H9 (cell line): ENCODE measurements at regions not wholly inside any gene's neighbourhood (a gene's known extent, or its start where the extent isn't known, plus 50 kb on each side); places are given as distances from the start of the nearest gene placed in this dataset.

Experiments used
- DNase-seq: peaks from one replicate; pipeline ENCODE4 v3.0.0-alpha.2; 2017
- H2AFZ ChIP-seq: one replicate; pipeline ENCODE4 v1.6.1; 2013; ENCODE audit warnings: mild to moderate bottlenecking, low read length, control low read depth, moderate library complexity
- H2AK5ac ChIP-seq: 2 replicates; pipeline ENCODE4 v1.6.1; 2013; ENCODE audit warnings: low read length, control low read depth, mixed read lengths; ENCODE audit not compliant: insufficient read length
- H2BK120ac ChIP-seq: one replicate; pipeline ENCODE4 v1.6.1; 2013; ENCODE audit warnings: low read depth, mild to moderate bottlenecking, low read length, control low read depth, inconsistent platforms; ENCODE audit not compliant: poor library complexity, severe bottlenecking
- H2BK12ac ChIP-seq: 2 replicates; pipeline ENCODE4 v1.6.1; 2013; ENCODE audit warnings: low read length, control low read depth, mixed read lengths, low read depth; ENCODE audit not compliant: insufficient read length
- H2BK15ac ChIP-seq: 2 replicates; pipeline ENCODE4 v1.6.1; 2013; ENCODE audit warnings: low read depth, low read length, control low read depth
- H2BK20ac ChIP-seq: one replicate; pipeline ENCODE4 v1.6.1; 2013; ENCODE audit warnings: low read depth, mild to moderate bottlenecking, low read length, control low read depth, inconsistent platforms; ENCODE audit not compliant: poor library complexity, severe bottlenecking
- H2BK5ac ChIP-seq: 2 replicates; pipeline ENCODE4 v1.6.1; 2013; ENCODE audit warnings: low read length, control low read depth, mixed read lengths; ENCODE audit not compliant: insufficient read length
- H3K14ac ChIP-seq: 2 replicates; pipeline ENCODE4 v1.6.1; 2013; ENCODE audit warnings: low read length, control low read depth; ENCODE audit not compliant: insufficient read depth
- H3K18ac ChIP-seq: 2 replicates; pipeline ENCODE4 v1.6.1; 2013; ENCODE audit warnings: low read depth, mild to moderate bottlenecking, mixed read lengths, low read length, control low read depth; ENCODE audit not compliant: insufficient read length
- H3K23ac ChIP-seq: 2 replicates; pipeline ENCODE4 v1.6.1; 2013; ENCODE audit warnings: low read length, control low read depth, mixed read lengths, low read depth; ENCODE audit not compliant: insufficient read length
- H3K23me2 ChIP-seq: 2 replicates; pipeline ENCODE4 v1.6.1; 2013; ENCODE audit warnings: low read depth, mild to moderate bottlenecking, mixed read lengths, low read length, control low read depth; ENCODE audit not compliant: insufficient read length, poor library complexity, severe bottlenecking
- H3K27ac ChIP-seq: 2 replicates; pipeline ENCODE4 v1.5.1; 2013; ENCODE audit warnings: low read length, control low read depth, mixed read lengths, low read depth; ENCODE audit not compliant: insufficient read length
- H3K27me3 ChIP-seq: 2 replicates; pipeline ENCODE4 v1.6.1; 2013; ENCODE audit warnings: low read length, control low read depth, inconsistent platforms; ENCODE audit not compliant: insufficient read depth
- H3K4ac ChIP-seq: 2 replicates; pipeline ENCODE4 v1.6.1; 2013; ENCODE audit warnings: low read depth, mild to moderate bottlenecking, control low read depth, inconsistent platforms, low read length, moderate library complexity
- H3K4me1 ChIP-seq: 2 replicates; pipeline ENCODE4 v1.6.1; 2013; ENCODE audit warnings: low read length, control low read depth, inconsistent platforms; ENCODE audit not compliant: insufficient read depth
- H3K4me2 ChIP-seq: 2 replicates; pipeline ENCODE4 v1.6.1; 2013; ENCODE audit warnings: low read length, control low read depth, mixed read lengths; ENCODE audit not compliant: insufficient read length, insufficient read depth
- H3K56ac ChIP-seq: 2 replicates; pipeline ENCODE4 v1.6.1; 2013; ENCODE audit warnings: low read depth, mild to moderate bottlenecking, mixed read lengths, low read length, control low read depth; ENCODE audit not compliant: insufficient read length
- H3K79me1 ChIP-seq: 2 replicates; pipeline ENCODE4 v1.6.1; 2013; ENCODE audit warnings: low read depth, mild to moderate bottlenecking, moderate library complexity, low read length, control low read depth, inconsistent platforms; ENCODE audit not compliant: insufficient read depth, poor library complexity, severe bottlenecking
- H3K79me2 ChIP-seq: 2 replicates; pipeline ENCODE4 v1.6.1; 2013; ENCODE audit warnings: low read length, control low read depth, inconsistent platforms; ENCODE audit not compliant: insufficient read depth
- H3K9ac ChIP-seq: 2 replicates; pipeline ENCODE4 v1.6.1; 2013; ENCODE audit warnings: low read length, control low read depth, mixed read lengths; ENCODE audit not compliant: insufficient read length; ENCODE audit errors: extremely low read depth
- H3K9me3 ChIP-seq: one replicate; pipeline ENCODE4 v1.6.1; 2013; ENCODE audit warnings: low read depth, low read length, inconsistent platforms; ENCODE audit not compliant: control insufficient read depth
- H3T11ph ChIP-seq: one replicate; pipeline ENCODE4 v1.6.1; 2013; ENCODE audit warnings: mild to moderate bottlenecking, low read length, control low read depth, inconsistent platforms
- H4K20me1 ChIP-seq: one replicate; pipeline ENCODE4 v1.6.1; 2013; ENCODE audit not compliant: control insufficient read depth, insufficient read length, insufficient read depth
- H4K5ac ChIP-seq: 2 replicates; pipeline ENCODE4 v1.6.1; 2013; ENCODE audit warnings: low read depth, mild to moderate bottlenecking, mixed read lengths, low read length, control low read depth; ENCODE audit not compliant: insufficient read length
- H4K8ac ChIP-seq: replicated peaks from 2 replicates; pipeline ENCODE4 v1.6.1; 2013; ENCODE audit warnings: low read length, control low read depth, mixed read lengths, low read depth; ENCODE audit not compliant: insufficient read length
- H4K91ac ChIP-seq: 2 replicates; pipeline ENCODE4 v1.6.1; 2013; ENCODE audit warnings: low read depth, mild to moderate bottlenecking, moderate library complexity, mixed read lengths, low read length, control low read depth; ENCODE audit not compliant: insufficient read length
- H3K27ac Mint-ChIP-seq, 3 experiments: 2 replicates in 2 of 3; 3 replicates in 1 of 3; pipeline ENCODE4 v1.8.0; 2020 to 2021; ENCODE audit warnings: mixed read lengths in 3 of 3, mild to moderate bottlenecking in 1 of 3, moderate library complexity in 1 of 3
- H3K27me3 Mint-ChIP-seq: 2 replicates; pipeline ENCODE4 v1.8.0; 2021; ENCODE audit warnings: low read depth, mild to moderate bottlenecking, moderate library complexity, mixed read lengths
- H3K36me3 Mint-ChIP-seq, 3 experiments: 2 replicates in 2 of 3; 3 replicates in 1 of 3; pipeline ENCODE4 v1.8.0; 2020 to 2021; ENCODE audit warnings: low read depth in 3 of 3, mixed read lengths in 3 of 3; ENCODE audit not compliant: insufficient read depth in 1 of 3
- H3K4me1 Mint-ChIP-seq, 2 experiments: 2 replicates each; pipeline ENCODE4 v1.8.0; 2020; ENCODE audit warnings: mixed read lengths in 2 of 2
- H3K4me3 Mint-ChIP-seq, 2 experiments: 2 replicates in 1 of 2; 3 replicates in 1 of 2; pipeline ENCODE4 v1.8.0; 2020 to 2021; ENCODE audit warnings: mild to moderate bottlenecking in 2 of 2, mixed read lengths in 2 of 2, moderate library complexity in 1 of 2
- H3K9me3 Mint-ChIP-seq, 2 experiments: 2 replicates in 1 of 2; 3 replicates in 1 of 2; pipeline ENCODE4 v1.8.0; 2020; ENCODE audit warnings: mild to moderate bottlenecking in 2 of 2, mixed read lengths in 2 of 2, moderate library complexity in 1 of 2
- WGBS: extraction: QIAGEN DNeasy Blood & Tissue Kit; methylation state at CpG from one replicate; pipeline ENCODE4 v1.1.7; 2013; ENCODE audit warnings: missing lambda C conversion rate, low lambda C conversion rate, mixed read lengths; ENCODE audit not compliant: insufficient read length; ENCODE audit errors: extremely low coverage; 5-methylcytosine and 5-hydroxymethylcytosine counted together
- TF ChIP-seq, protein P1 (sequence below): fragments of 200-600 bp; sonication (generic); conservative IDR thresholded peaks from 3 replicates; pipeline ENCODE4 v1.8.0; 2021; ENCODE audit warnings: antibody characterized with exemption, mild to moderate bottlenecking

DNA sequence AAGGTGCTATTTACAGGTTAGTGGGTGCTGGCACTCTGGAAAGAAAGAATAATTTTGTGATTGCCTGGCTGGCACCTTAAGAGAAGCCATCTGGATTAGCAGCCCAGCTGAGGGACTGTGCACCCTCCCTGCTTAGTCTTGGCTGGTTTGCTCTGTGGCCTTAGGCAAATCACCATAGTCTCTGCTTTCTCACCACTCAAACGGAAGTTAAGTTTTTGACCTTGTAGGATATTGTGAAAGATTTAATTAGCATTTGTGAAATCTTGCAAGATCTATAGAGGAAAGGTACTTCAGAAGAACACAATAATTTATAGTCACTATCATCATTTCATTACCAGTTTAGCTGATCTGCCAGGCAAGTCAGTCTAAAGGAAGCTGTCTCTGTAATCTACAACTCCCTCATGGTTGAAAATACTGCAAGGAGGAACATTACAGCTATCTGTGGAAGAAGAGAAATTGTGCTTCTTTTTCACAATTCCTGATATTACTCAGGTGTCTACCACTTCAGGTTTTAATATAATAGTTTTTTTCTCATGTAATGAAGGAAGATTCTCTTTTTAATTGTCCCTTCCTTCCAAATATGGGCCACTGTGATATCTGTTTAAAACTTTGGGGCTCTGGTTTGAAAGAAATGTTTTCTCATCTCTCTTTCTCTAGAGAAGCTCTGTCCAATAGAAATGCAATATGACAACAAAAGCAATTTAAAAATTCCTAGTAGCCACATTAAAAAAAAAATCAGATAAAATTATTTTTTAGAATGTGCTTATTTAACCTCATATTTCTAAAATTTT lies 219.6 kb downstream of the PTEN start:
- H2BK12ac ChIP-seq: no peak overlapping the region
- Mint-ChIP-seq H3K4me3 (no peak overlapping the region), H3K9me3 (no peaks in the 10 kb centered on the region), H3K4me1 (peaks cover 11 to 15% of the 10 kb centered on the region in 2 experiments), H3K27me3 (no peaks in the 10 kb centered on the region), H3K27ac (no peak overlapping the region), H3K36me3 (no peaks in the 10 kb centered on the region)
- no peaks in the 10 kb centered on the region; the same call in 1 of the 2 replicates for H3K4me1 ChIP-seq
- no peak overlapping the region for H3K4ac ChIP-seq
- no peak overlapping the region for H3K56ac ChIP-seq
- H3K18ac ChIP-seq: no peak overlapping the region
- WGBS: no CpG with 5 or more reads among the region's 1 CpG
- H3K23ac ChIP-seq: no peak overlapping the region
- no peak overlapping the region for H2BK20ac ChIP-seq
- no peak overlapping the region for H3K9ac ChIP-seq
- H3K9me3 ChIP-seq: no peaks in the 10 kb centered on the region
- H2BK120ac ChIP-seq: no peak overlapping the region
- no peaks in the 10 kb centered on the region for H3K23me2 ChIP-seq
- H3K27ac ChIP-seq: no peak overlapping the region
- no peak overlapping the region for H2AFZ ChIP-seq
- H3K79me1 ChIP-seq: no peaks in the 10 kb centered on the region
- H3K4me2 ChIP-seq: no peak overlapping the region
- no peak overlapping the region for H2BK5ac ChIP-seq
- H3K79me2 ChIP-seq: no peaks in the 10 kb centered on the region
- no peak for DNase-seq
- H3K27me3 ChIP-seq: no peaks in the 10 kb centered on the region
- H4K91ac ChIP-seq: no peak overlapping the region
- H4K8ac ChIP-seq: no peak overlapping the region
- no peaks in the 10 kb centered on the region for H4K20me1 ChIP-seq
- no peak overlapping the region for H2BK15ac ChIP-seq
- H3T11ph ChIP-seq: no peak overlapping the region
- no peak overlapping the region for H4K5ac ChIP-seq
- TF ChIP-seq, protein P1, sequence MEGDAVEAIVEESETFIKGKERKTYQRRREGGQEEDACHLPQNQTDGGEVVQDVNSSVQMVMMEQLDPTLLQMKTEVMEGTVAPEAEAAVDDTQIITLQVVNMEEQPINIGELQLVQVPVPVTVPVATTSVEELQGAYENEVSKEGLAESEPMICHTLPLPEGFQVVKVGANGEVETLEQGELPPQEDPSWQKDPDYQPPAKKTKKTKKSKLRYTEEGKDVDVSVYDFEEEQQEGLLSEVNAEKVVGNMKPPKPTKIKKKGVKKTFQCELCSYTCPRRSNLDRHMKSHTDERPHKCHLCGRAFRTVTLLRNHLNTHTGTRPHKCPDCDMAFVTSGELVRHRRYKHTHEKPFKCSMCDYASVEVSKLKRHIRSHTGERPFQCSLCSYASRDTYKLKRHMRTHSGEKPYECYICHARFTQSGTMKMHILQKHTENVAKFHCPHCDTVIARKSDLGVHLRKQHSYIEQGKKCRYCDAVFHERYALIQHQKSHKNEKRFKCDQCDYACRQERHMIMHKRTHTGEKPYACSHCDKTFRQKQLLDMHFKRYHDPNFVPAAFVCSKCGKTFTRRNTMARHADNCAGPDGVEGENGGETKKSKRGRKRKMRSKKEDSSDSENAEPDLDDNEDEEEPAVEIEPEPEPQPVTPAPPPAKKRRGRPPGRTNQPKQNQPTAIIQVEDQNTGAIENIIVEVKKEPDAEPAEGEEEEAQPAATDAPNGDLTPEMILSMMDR: no peak
- no peak overlapping the region for H3K14ac ChIP-seq
- no peak overlapping the region for H2AK5ac ChIP-seq
